Myocyte (in vitro differentiated cells): ENCODE measurements at regions not wholly inside any gene's neighbourhood (a gene's known extent, or its start where the extent isn't known, plus 50 kb on each side); places are given as distances from the start of the nearest gene placed in this dataset.

Experiments
- DNase-seq: peaks from one replicate; pipeline ENCODE4 v3.0.0-alpha.2; 2012; ENCODE audit warnings: low read depth

- no peak for DNase-seq
These were observed 131.2 kb downstream of the SNAPC1 start for GRCh38 chr14:61893371-61893940.

GRCh38 chr14:61894452-61895077 lies 132.3 kb downstream of the SNAPC1 start:
- DNase-seq = peak; percentile 75

- DNase-seq = no peak
These were observed 135.1 kb downstream of the SNAPC1 start for GRCh38 chr14:61897300-61897699.

DNA sequence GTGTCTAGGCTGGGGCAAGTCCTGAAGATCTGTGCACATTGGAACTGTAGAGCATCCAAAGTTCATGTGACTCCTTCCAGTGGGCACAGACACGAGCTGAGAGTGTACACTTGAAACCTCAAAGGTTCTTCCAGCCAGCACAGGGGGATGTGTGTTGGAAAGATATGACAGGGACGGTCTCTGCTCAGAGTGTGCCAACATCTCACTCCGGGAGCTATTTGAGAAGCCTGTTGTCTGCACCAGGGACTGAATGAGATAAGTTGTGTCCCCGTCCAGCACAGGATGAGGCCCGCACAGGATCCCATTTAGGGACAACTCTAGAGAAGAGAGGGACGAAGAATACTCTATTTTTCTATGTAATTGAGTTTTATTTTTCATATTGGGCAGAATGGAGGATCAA lies 136.3 kb downstream of the SNAPC1 start:
- no peak for DNase-seq

DNA sequence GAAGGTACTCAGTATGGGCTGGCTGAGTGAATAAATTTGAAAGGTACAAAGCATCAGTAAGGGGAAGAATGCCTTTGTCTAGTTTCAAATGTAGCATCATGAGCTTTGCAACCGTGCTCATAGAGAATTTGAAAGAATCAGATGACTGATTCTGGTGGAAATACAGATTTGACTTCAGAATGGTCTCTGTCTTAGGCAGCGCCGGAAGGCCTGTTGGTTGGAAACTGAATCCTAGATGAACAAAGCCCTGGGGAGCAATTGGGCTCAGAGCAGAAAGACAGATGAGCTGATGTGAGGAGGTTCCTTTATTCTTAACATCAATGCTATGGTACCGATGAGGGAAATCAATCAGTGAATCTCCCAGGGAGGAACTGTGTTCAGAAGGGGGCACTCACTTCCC lies 137.3 kb downstream of the SNAPC1 start:
- no peak for DNase-seq

GRCh38 chr14:61904946-61905345 lies 142.7 kb downstream of the SNAPC1 start:
- DNase-seq = no peak

DNA sequence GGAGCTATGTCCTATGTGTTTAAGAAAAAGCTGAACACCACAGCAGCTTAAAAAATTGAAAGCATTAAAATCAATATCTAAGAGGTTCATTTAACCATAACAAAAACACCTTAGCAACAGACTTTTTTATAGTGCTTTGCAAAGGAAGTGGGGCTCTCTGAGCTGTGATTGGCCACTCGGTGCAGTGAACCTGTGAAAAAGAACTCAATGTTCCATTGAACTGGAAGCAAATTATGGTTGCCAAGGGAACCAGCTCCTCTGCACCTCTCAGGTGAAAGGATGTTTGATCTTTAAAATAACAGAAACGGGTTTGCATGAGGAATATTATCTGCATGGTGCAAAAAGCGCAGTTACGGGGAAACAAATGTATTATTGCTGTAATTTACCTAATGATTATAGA lies 149.4 kb downstream of the SNAPC1 start:
- no peak for DNase-seq

- no peak for DNase-seq
These were observed 156.8 kb downstream of the SNAPC1 start for GRCh38 chr14:61918998-61919397.

- DNase-seq = peak; percentile 13
These were observed 161.1 kb downstream of the SNAPC1 start for GRCh38 chr14:61923348-61923747.

GRCh38 chr14:61925043-61925442 lies 162.8 kb downstream of the SNAPC1 start:
- peak; percentile 3 for DNase-seq

GRCh38 chr14:61925732-61926435 lies 163.7 kb downstream of the SNAPC1 start:
- no peak for DNase-seq

- DNase-seq = no peak
These were observed 164.8 kb downstream of the SNAPC1 start for GRCh38 chr14:61927060-61927459.

GRCh38 chr14:61927520-61927919 lies 165.3 kb downstream of the SNAPC1 start:
- no peak for DNase-seq

- DNase-seq = no peak
These were observed 166.1 kb downstream of the SNAPC1 start for GRCh38 chr14:61928300-61928699.

GRCh38 chr14:61928701-61929100 lies 166.5 kb downstream of the SNAPC1 start:
- DNase-seq = no peak

DNA sequence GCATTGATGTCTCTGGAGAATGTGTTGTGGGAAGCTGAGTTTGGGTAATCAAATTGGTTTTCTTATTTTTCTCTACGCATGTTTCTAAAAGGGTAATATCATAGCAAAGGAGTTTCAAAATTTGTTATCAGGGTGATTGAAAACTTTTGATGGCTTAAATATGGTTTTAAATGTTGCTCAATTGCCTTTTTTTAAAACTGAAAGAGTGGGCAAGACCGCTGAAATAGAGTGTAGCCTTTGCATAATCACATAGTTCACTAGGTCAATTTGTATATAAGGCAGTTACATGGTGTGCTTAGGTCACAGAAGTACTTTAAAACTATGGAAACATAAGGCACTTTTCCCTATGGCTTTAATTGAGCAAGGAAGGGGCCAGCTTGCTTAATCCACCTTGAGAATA lies 167.4 kb downstream of the SNAPC1 start:
- no peak for DNase-seq

GRCh38 chr14:61930101-61930857 lies 168.1 kb downstream of the SNAPC1 start:
- no peak for DNase-seq

DNA sequence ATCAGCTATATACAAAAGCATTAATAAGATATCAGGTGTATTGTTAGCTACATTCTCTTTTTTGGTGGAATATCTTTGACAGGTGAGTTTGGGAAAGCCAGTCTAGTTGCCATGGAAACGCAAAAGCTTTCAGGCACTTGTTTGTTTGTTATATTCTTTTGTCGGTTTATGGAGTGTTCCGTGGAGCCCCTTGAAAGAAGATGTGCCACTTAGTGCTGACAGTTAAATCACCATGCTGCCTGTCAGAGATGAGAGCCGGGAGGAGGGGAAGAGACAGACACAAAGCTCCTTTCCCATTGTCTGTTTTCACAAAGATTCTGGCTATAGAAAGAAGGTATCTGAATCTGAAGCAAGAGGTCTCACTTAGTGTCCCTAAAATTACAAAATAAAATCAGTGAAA lies 170.8 kb downstream of the SNAPC1 start:
- DNase-seq = no peak

GRCh38 chr14:61934385-61934784 lies 172.2 kb downstream of the SNAPC1 start:
- peak; percentile 13 for DNase-seq

- no peak for DNase-seq
These were observed 177.6 kb downstream of the SNAPC1 start for GRCh38 chr14:61939776-61940175.

- peak; percentile 2 for DNase-seq
These were observed 178.6 kb downstream of the SNAPC1 start for GRCh38 chr14:61940666-61941420.
